ENCODE measurements at regions not wholly inside any gene's neighbourhood (a gene's known extent, or its start where the extent isn't known, plus 50 kb on each side); places are given as distances from the start of the nearest gene placed in this dataset.

GRCh38 chr10:117662751-117663540 lies 120.4 kb downstream of the EMX2 start:
- TF ChIP-seq ZNF157 (tag by site-specific recombination; IDR thresholded peaks at IDR 0.05) = no peak
- TF ChIP-seq PRDM10 (tag by site-specific recombination; IDR thresholded peaks at IDR 0.05) = no peak
- TF ChIP-seq CTCF (tag by site-specific recombination; IDR thresholded peaks at IDR 0.05) = no peak
- no peak for TF ChIP-seq ZNF423 (tag by site-specific recombination; IDR thresholded peaks at IDR 0.05)
- no peak for TF ChIP-seq ZNF121 (tag by site-specific recombination; IDR thresholded peaks at IDR 0.05)
